Chondrocyte (in vitro differentiated cells): ENCODE measurements at regions not wholly inside any gene's neighbourhood (a gene's known extent, or its start where the extent isn't known, plus 50 kb on each side); places are given as distances from the start of the nearest gene placed in this dataset.
A peak's percentile ranks its signal among the peaks of the same experiment; 100 is the strongest.

Experiments used
- DNase-seq: peaks from one replicate; pipeline ENCODE4 v3.0.0; 2021; ENCODE audit warnings: mixed read lengths, low spot score
- H3K27ac Mint-ChIP-seq: one replicate; pipeline ENCODE4 v1.8.0; 2021; ENCODE audit warnings: mild to moderate bottlenecking, moderate library complexity, mixed read lengths; ENCODE audit not compliant: unreplicated experiment
- H3K27me3 Mint-ChIP-seq: 2 replicates; pipeline ENCODE4 v1.8.0; 2021; ENCODE audit warnings: low read depth, mixed read lengths
- H3K36me3 Mint-ChIP-seq: 2 replicates; pipeline ENCODE4 v1.8.0; 2021; ENCODE audit warnings: low read depth, mixed read lengths
- H3K4me1 Mint-ChIP-seq: 2 replicates; pipeline ENCODE4 v1.8.0; 2021; ENCODE audit warnings: low read depth, mild to moderate bottlenecking, mixed read lengths
- H3K4me3 Mint-ChIP-seq: one replicate; pipeline ENCODE4 v1.8.0; 2021; ENCODE audit warnings: mild to moderate bottlenecking, moderate library complexity, mixed read lengths; ENCODE audit not compliant: unreplicated experiment
- H3K9me3 Mint-ChIP-seq: 2 replicates; pipeline ENCODE4 v1.8.0; 2021; ENCODE audit warnings: low read depth, mixed read lengths
- CTCF ChIP-seq: fragments of 200-600 bp; sonication (generic); IDR thresholded peaks from 2 replicates; pipeline ENCODE4 v1.5.0; 2021; ENCODE audit warnings: antibody characterized with exemption, mild to moderate bottlenecking, moderate library complexity

GRCh38 chr3:145519398-145520047 is 641.5 kb downstream of the PLOD2 start:
- H3K4me3 Mint-ChIP-seq, result no peak overlapping the region

GRCh38 chr3:145522179-145522578 is 638.8 kb downstream of the PLOD2 start:
- Mint-ChIP-seq H3K9me3 (no peaks in the 10 kb centered on the region), H3K36me3 (no peaks in the 10 kb centered on the region), H3K4me3 (no peak overlapping the region), H3K27ac (no peak overlapping the region), H3K27me3 (no peaks in the 10 kb centered on the region), H3K4me1 (no peaks in the 10 kb centered on the region)
- no peak for TF ChIP-seq CTCF
- peak; percentile 78 for DNase-seq

More at GRCh38 chr3:145519398-145520047, 641.5 kb downstream of the PLOD2 start:
- TF ChIP-seq CTCF, result no peak
- Mint-ChIP-seq H3K27ac (no peak overlapping the region), H3K27me3 (no peaks in the 10 kb centered on the region), H3K4me1 (no peaks in the 10 kb centered on the region), H3K36me3 (no peaks in the 10 kb centered on the region), H3K9me3 (no peaks in the 10 kb centered on the region)
- no peak for DNase-seq

DNA sequence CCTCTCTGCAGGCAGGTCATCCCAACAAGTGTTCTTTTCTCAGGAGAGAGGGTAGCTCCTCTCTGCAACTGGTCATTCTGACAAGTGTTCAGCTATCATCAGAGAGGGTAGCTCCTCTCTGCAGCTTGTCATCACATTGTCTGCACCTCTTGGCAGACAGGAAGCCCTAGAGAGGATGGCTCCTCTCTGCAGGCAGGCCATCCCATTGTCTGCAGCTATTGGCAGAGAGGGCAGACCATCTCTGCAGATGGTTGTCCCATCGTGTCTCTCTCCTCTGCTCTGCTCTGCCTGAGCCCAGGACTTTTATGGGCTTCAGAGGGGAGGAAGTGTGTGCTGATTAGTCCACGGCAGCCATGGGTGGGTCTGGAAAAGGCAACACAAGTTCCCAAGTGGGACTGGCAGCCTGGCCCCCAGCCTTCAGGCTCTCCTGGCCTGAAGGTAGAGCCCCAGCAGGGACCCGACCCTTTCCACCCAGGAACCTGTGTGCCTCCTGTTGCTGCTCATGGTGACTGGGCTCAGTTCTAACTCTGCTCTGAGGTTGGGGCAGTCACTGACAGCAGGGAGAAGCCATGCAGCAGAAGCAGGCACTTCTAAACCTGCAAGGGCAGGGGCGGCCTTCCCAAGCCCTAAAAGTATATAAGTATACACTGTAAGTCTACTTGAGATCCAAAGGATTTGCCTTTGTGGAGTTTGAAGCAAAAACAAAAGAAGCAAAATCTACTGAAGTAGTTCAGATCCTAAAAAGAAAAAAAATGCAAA is 637.9 kb downstream of the PLOD2 start:
- H3K9me3 Mint-ChIP-seq, result no peaks in the 10 kb centered on the region
- DNase-seq, result no peak
- no peak for TF ChIP-seq CTCF
- no peaks in the 10 kb centered on the region for H3K27me3 Mint-ChIP-seq
- H3K27ac Mint-ChIP-seq, result no peak overlapping the region
- H3K36me3 Mint-ChIP-seq, result no peaks in the 10 kb centered on the region
- no peak overlapping the region for H3K4me3 Mint-ChIP-seq
- no peaks in the 10 kb centered on the region for H3K4me1 Mint-ChIP-seq

GRCh38 chr3:145531548-145531947 is 629.4 kb downstream of the PLOD2 start:
- DNase-seq, result no peak
- Mint-ChIP-seq H3K4me1 (peaks cover 5% of the 10 kb centered on the region), H3K4me3 (no peak overlapping the region), H3K27ac (no peak overlapping the region), H3K9me3 (no peaks in the 10 kb centered on the region), H3K36me3 (no peaks in the 10 kb centered on the region), H3K27me3 (no peaks in the 10 kb centered on the region)
- no peak for TF ChIP-seq CTCF

- no peak for DNase-seq
- Mint-ChIP-seq H3K4me1 (peaks cover 5% of the 10 kb centered on the region), H3K27ac (no peak overlapping the region), H3K4me3 (no peak overlapping the region), H3K36me3 (no peaks in the 10 kb centered on the region), H3K9me3 (no peaks in the 10 kb centered on the region), H3K27me3 (no peaks in the 10 kb centered on the region)
- TF ChIP-seq CTCF, result no peak
Measured at GRCh38 chr3:145533696-145534095, 627.3 kb downstream of the PLOD2 start.
